ENCODE measurements at regions not wholly inside any gene's neighbourhood (a gene's known extent, or its start where the extent isn't known, plus 50 kb on each side); places are given as distances from the start of the nearest gene placed in this dataset.

DNA sequence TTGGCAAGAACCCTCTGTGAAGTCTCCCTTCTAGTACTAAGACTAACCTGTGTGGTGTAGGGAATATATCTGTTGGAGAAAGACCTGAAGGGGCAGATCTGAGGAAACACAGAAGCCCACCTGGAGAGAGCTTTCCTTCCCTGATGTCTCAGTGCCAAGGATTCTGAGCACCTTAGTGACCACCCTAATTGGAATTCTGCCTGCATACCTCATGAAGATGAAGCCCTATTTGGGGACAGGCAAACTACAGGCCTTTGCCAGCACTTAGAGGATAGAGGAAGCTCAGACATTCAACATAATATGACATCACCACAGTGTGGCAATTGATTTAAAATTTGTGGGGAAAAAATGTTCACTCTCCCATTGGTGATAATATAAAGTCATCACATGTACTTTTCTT is 766.2 kb upstream of the KIRREL3 start:
- Histone ChIP-seq H4K20me1 (ENCODE audit: insufficient read depth, low read length) (no peaks in the 10 kb centered on the region), H2AK9ac (replicated peaks; ENCODE audit: low read depth, low read length, poor library complexity) (no peak overlapping the region), H3K9me3 (ENCODE audit: control insufficient read depth, insufficient read depth, low read length) (no peaks in the 10 kb centered on the region), H2BK15ac (ENCODE audit: low read depth, low read length) (no peak overlapping the region), H3K9me1 (ENCODE audit: insufficient read depth, low read length) (no peaks in the 10 kb centered on the region), H2BK20ac (ENCODE audit: low read depth, low read length) (no peak overlapping the region), H2AFZ (replicated peaks; ENCODE audit: low read length, poor library complexity) (no peak overlapping the region), H3K14ac (replicated peaks; ENCODE audit: low read depth, low read length) (no peak overlapping the region), H3K36me3 (ENCODE audit: control insufficient read depth, insufficient read depth, low read length) (no peaks in the 10 kb centered on the region), H3K4me2 (ENCODE audit: low read depth, low read length) (no peak overlapping the region), H3K23ac (ENCODE audit: low read depth, low read length) (no peak overlapping the region), H4K91ac (ENCODE audit: insufficient read depth, low read depth, low read length) (no peak overlapping the region), H3K56ac (ENCODE audit: extremely low read depth, insufficient read depth, low read length) (no peak overlapping the region), H3K18ac (ENCODE audit: low read depth, low read length) (no peak overlapping the region), H4K5ac (ENCODE audit: low read depth, low read length) (no peak overlapping the region), H2AK5ac (ENCODE audit: low read depth, low read length) (no peak overlapping the region), H2BK5ac (ENCODE audit: low read depth, low read length, poor library complexity, severe bottlenecking) (no peak overlapping the region), H3K27me3 (ENCODE audit: control insufficient read depth, insufficient read depth, low read length) (no peaks in the 10 kb centered on the region), H3K27ac (ENCODE audit: insufficient read depth, low read length) (no peak overlapping the region), H3K4me3 (ENCODE audit: insufficient read depth, low read depth, low read length) (no peak overlapping the region), H3K9ac (ENCODE audit: low read depth, low read length) (no peak overlapping the region), H3K79me1 (ENCODE audit: low read depth in 1 of 2, low read length in 2 of 2) (no peaks in the 10 kb centered on the region), H2BK120ac (ENCODE audit: low read depth, low read length) (no peak overlapping the region), H4K8ac (ENCODE audit: low read depth in 2 of 2, low read length in 2 of 2) (no peak overlapping the region), H3K4ac (ENCODE audit: low read depth, low read length) (no peak overlapping the region), H3K4me1 (ENCODE audit: control insufficient read depth, insufficient read depth, low read length) (no peaks in the 10 kb centered on the region)
- DNase-seq (no peak), ATAC-seq (ENCODE audit: low read depth) (no peak)
- BruUV-seq (replicated peaks), result no TSS peak
- CTCF ChIA-PET, result no interaction called here
- POLR2A ChIA-PET (ENCODE audit: unreplicated experiment), result no interaction called here
- in situ Hi-C loops (cut with MboI; ENCODE audit: low sequenced_read_pairs) (no loop called here), intact Hi-C loops (cut with micrococcal nuclease) (no loop called here), dilution Hi-C loops (cut with HindIII; ENCODE audit: low sequenced_read_pairs, unreplicated experiment) (no loop called here)
- TF ChIP-seq RFX5 (IDR thresholded peaks at IDR 0.05; ENCODE audit: low read depth, low read length) (no peak), CEBPB (IDR thresholded peaks at IDR 0.05; ENCODE audit: low read depth, low read length) (no peak), RCOR1 (IDR thresholded peaks at IDR 0.05; ENCODE audit: insufficient replicate concordance, low read length) (no peak), RAD21 (IDR thresholded peaks at IDR 0.05; ENCODE audit: low read length) (no peak), CHD1 (IDR thresholded peaks at IDR 0.05; ENCODE audit: low read depth, low read length) (no peak), MXI1 (IDR thresholded peaks at IDR 0.05; ENCODE audit: borderline replicate concordance, low read depth, low read length) (no peak), NFE2L2 (IDR thresholded peaks at IDR 0.05; ENCODE audit: low read depth, low read length) (no peak), SMC3 (IDR thresholded peaks at IDR 0.05; ENCODE audit: low read depth, low read length) (no peak)
- TF ChIP-seq, protein P1, sequence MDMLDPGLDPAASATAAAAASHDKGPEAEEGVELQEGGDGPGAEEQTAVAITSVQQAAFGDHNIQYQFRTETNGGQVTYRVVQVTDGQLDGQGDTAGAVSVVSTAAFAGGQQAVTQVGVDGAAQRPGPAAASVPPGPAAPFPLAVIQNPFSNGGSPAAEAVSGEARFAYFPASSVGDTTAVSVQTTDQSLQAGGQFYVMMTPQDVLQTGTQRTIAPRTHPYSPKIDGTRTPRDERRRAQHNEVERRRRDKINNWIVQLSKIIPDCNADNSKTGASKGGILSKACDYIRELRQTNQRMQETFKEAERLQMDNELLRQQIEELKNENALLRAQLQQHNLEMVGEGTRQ (IDR thresholded peaks at IDR 0.05; ENCODE audit: low read depth, low read length), result no peak
